GM12892 (cell line): ENCODE measurements at regions not wholly inside any gene's neighbourhood (a gene's known extent, or its start where the extent isn't known, plus 50 kb on each side); places are given as distances from the start of the nearest gene placed in this dataset.

ENCODE experiments used
- POLR2AphosphoS5 ChIP-seq: IDR thresholded peaks from 2 replicates; pipeline ENCODE4 v1.6.1; 2011; ENCODE audit warnings: low read depth, low read length, control low read depth
- TAF1 ChIP-seq: IDR thresholded peaks from 2 replicates; pipeline ENCODE4 v1.6.1; 2011; ENCODE audit warnings: low read depth, mild to moderate bottlenecking, control low read depth, low read length, borderline replicate concordance

DNA sequence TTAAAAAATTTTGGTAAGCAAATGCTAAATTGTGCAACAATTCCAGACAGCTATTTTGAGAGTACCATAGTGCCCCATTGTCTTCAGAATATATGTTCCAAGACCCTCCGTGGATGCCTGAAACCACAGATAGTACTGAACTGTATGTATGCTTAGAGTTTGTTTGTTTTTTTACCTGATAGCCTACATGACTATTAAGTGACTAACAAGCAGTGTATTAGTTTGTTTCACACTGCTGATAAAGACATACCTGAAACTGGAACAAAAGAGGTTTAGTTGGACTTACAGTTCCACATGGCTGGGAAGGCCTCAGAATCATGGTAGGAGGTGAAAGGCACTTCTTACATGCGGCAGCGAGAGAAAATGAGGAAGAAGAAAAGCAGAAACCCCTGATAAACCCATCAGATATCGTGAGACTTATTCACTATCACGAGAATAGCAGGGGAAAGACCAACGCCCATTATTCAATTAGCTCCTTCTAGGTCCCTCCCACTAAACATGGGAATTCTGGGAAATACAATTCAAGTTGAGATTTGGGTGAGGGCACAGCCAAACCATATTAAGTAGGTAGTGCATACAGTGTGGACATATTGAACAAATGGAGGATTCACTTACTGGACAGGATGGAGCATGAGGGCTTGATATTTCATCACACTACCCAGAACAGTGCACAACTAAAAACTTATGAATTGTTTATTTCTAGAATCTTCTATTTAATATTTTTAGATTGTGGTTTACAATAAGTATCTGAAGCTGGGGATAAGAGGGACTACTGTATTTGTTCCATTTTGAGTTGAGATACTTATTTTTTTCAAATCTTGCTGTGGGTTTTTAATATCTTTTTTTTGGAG, 78.5 kb downstream of the LHX9 start:
- TF ChIP-seq TAF1 (no peak), POLR2AphosphoS5 (no peak)
